GM19455 (cell line): ENCODE measurements at regions not wholly inside any gene's neighbourhood (a gene's known extent, or its start where the extent isn't known, plus 50 kb on each side); places are given as distances from the start of the nearest gene placed in this dataset.
A peak's percentile ranks its signal among the peaks of the same experiment; 100 is the strongest.

Experiments
- ATAC-seq: cut with Tn5 transposase; IDR thresholded peaks from one replicate; pipeline ENCODE4 v1.9.1; 2021; ENCODE audit not compliant: unreplicated experiment

GRCh38 chr11:16685914-16686313 is 52.5 kb upstream of the C11orf58 start:
- ATAC-seq = no peak

- ATAC-seq = no peak
These were observed 59.9 kb upstream of the C11orf58 start for GRCh38 chr11:16678466-16679116.

- ATAC-seq = no peak
These were observed 68.5 kb upstream of the C11orf58 start for GRCh38 chr11:16669799-16670415.

- ATAC-seq = no peak
These were observed 105.9 kb upstream of the C11orf58 start for GRCh38 chr11:16632295-16633200.

GRCh38 chr11:16630651-16631050 is 107.8 kb upstream of the C11orf58 start:
- ATAC-seq = no peak

GRCh38 chr11:16618431-16618830 is 120.0 kb upstream of the C11orf58 start:
- no peak for ATAC-seq

GRCh38 chr11:16615480-16615879 is 123.0 kb upstream of the C11orf58 start:
- no peak for ATAC-seq

- ATAC-seq = peak; percentile 99
These were observed 124.7 kb upstream of the C11orf58 start for GRCh38 chr11:16613512-16614381.

- ATAC-seq = no peak
These were observed 125.3 kb upstream of the C11orf58 start for GRCh38 chr11:16613262-16613511.

- no peak for ATAC-seq
These were observed 125.7 kb upstream of the C11orf58 start for GRCh38 chr11:16612566-16613261.

- no peak for ATAC-seq
These were observed 126.4 kb upstream of the C11orf58 start for GRCh38 chr11:16611926-16612565.

- no peak for ATAC-seq
These were observed 127.0 kb upstream of the C11orf58 start for GRCh38 chr11:16611401-16611921.

GRCh38 chr11:16610738-16611388 is 127.6 kb upstream of the C11orf58 start:
- no peak for ATAC-seq

- no peak for ATAC-seq
These were observed 128.2 kb upstream of the C11orf58 start for GRCh38 chr11:16610213-16610737.

GRCh38 chr11:16609769-16610168 is 128.7 kb upstream of the C11orf58 start:
- ATAC-seq = no peak

GRCh38 chr11:16607675-16608644 is 130.5 kb upstream of the C11orf58 start:
- ATAC-seq = no peak

GRCh38 chr11:16606784-16607674 is 131.4 kb upstream of the C11orf58 start:
- no peak for ATAC-seq
